ENCODE measurements at regions not wholly inside any gene's neighbourhood (a gene's known extent, or its start where the extent isn't known, plus 50 kb on each side); places are given as distances from the start of the nearest gene placed in this dataset.

GRCh38 chr16:48062681-48063080, 93.1 kb downstream of the ABCC12 start:
- no peak for TF ChIP-seq POLR2A (IDR thresholded peaks at IDR 0.05)
- TF ChIP-seq, protein P1, sequence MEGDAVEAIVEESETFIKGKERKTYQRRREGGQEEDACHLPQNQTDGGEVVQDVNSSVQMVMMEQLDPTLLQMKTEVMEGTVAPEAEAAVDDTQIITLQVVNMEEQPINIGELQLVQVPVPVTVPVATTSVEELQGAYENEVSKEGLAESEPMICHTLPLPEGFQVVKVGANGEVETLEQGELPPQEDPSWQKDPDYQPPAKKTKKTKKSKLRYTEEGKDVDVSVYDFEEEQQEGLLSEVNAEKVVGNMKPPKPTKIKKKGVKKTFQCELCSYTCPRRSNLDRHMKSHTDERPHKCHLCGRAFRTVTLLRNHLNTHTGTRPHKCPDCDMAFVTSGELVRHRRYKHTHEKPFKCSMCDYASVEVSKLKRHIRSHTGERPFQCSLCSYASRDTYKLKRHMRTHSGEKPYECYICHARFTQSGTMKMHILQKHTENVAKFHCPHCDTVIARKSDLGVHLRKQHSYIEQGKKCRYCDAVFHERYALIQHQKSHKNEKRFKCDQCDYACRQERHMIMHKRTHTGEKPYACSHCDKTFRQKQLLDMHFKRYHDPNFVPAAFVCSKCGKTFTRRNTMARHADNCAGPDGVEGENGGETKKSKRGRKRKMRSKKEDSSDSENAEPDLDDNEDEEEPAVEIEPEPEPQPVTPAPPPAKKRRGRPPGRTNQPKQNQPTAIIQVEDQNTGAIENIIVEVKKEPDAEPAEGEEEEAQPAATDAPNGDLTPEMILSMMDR (IDR thresholded peaks at IDR 0.05), result no peak
